HG03469 (cell line): ENCODE measurements at regions not wholly inside any gene's neighbourhood (a gene's known extent, or its start where the extent isn't known, plus 50 kb on each side); places are given as distances from the start of the nearest gene placed in this dataset.

ENCODE experiments used
- ATAC-seq: cut with Tn5 transposase; IDR thresholded peaks from one replicate; pipeline ENCODE4 v1.9.1; 2021; ENCODE audit warnings: mild to moderate bottlenecking, moderate library complexity, moderate number of reproducible peaks; ENCODE audit not compliant: unreplicated experiment

GRCh38 chr3:83513051-83513450, 1445.7 kb upstream of the CADM2 start:
- no peak for ATAC-seq

GRCh38 chr3:83513677-83514076, 1445.1 kb upstream of the CADM2 start:
- no peak for ATAC-seq

GRCh38 chr3:83514130-83514914, 1444.5 kb upstream of the CADM2 start:
- no peak for ATAC-seq

- no peak for ATAC-seq
Observed at GRCh38 chr3:83515123-83515522, 1443.7 kb upstream of the CADM2 start.

- no peak for ATAC-seq
Observed at GRCh38 chr3:83523470-83524073, 1435.2 kb upstream of the CADM2 start.

GRCh38 chr3:83524901-83525300, 1433.9 kb upstream of the CADM2 start:
- ATAC-seq = no peak

GRCh38 chr3:83559082-83559481, 1399.7 kb upstream of the CADM2 start:
- ATAC-seq = no peak

GRCh38 chr3:83567935-83568334, 1390.9 kb upstream of the CADM2 start:
- no peak for ATAC-seq

- ATAC-seq = no peak
Observed at GRCh38 chr3:83581546-83581945, 1377.2 kb upstream of the CADM2 start.

GRCh38 chr3:83601704-83602103, 1357.1 kb upstream of the CADM2 start:
- ATAC-seq = no peak

GRCh38 chr3:83622526-83622925, 1336.3 kb upstream of the CADM2 start:
- ATAC-seq = no peak

- ATAC-seq = no peak
Observed at GRCh38 chr3:83625261-83625660, 1333.5 kb upstream of the CADM2 start.

- ATAC-seq = no peak
Observed at GRCh38 chr3:83628471-83628870, 1330.3 kb upstream of the CADM2 start.

- no peak for ATAC-seq
Observed at GRCh38 chr3:83632526-83632925, 1326.3 kb upstream of the CADM2 start.

- no peak for ATAC-seq
Observed at GRCh38 chr3:83633758-83634157, 1325.0 kb upstream of the CADM2 start.

GRCh38 chr3:83649692-83650091, 1309.1 kb upstream of the CADM2 start:
- no peak for ATAC-seq

GRCh38 chr3:83655083-83655482, 1303.7 kb upstream of the CADM2 start:
- ATAC-seq = no peak

- no peak for ATAC-seq
Observed at GRCh38 chr3:83662381-83662960, 1296.3 kb upstream of the CADM2 start.

- ATAC-seq = no peak
Observed at GRCh38 chr3:83670416-83670815, 1288.4 kb upstream of the CADM2 start.

GRCh38 chr3:83683937-83684598, 1274.7 kb upstream of the CADM2 start:
- ATAC-seq = no peak

GRCh38 chr3:83706669-83707068, 1252.1 kb upstream of the CADM2 start:
- ATAC-seq = no peak

- ATAC-seq = no peak
Observed at GRCh38 chr3:83715307-83715706, 1243.5 kb upstream of the CADM2 start.
